GM21367 (cell line): ENCODE measurements at regions not wholly inside any gene's neighbourhood (a gene's known extent, or its start where the extent isn't known, plus 50 kb on each side); places are given as distances from the start of the nearest gene placed in this dataset.
"Not testable (repeated sequence)": the region's sequence is repeated elsewhere in the genome, so short reads cannot be mapped to it uniquely, and the experiment has no call there.

Source experiments
- ATAC-seq: cut with Tn5 transposase; IDR thresholded peaks from one replicate; pipeline ENCODE4 v1.9.1; 2021; ENCODE audit not compliant: unreplicated experiment

DNA sequence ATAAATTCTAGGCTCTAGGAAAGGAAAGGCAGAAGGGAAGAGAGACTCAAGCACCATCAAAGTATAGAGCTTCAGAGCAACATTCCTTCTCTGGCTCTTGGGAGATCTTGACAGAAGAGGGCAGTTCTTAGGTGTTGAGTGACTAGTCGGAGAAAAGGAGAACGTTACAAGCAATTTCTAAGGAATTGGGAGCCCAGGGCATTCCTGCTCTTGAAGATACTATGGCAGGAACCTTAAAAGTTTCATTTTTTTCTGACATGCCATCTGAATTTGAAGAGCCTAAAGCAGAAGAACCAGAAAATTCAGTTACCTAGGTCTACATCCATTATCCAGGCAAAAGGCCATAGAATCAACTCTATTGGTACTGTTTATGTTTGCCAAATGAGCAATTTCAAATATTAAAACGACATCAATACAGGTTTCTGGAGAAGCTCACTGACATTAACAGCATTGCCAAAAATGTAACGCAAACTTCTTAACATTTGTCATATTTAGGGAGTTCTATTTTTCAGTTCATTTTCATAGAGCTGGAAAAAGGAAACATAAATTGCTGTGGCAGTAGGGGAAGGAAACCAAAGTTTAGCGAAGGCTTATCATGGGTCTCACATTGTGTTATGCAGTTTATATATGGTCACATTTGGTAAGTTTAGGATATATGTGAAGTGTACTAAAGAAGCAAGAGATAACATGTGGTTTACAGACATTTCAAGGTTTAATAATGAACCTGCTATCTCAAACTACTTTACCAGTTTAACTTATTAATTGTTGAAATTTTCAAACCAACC lies 210.1 kb upstream of the NRIP1 start:
- no peak for ATAC-seq

DNA sequence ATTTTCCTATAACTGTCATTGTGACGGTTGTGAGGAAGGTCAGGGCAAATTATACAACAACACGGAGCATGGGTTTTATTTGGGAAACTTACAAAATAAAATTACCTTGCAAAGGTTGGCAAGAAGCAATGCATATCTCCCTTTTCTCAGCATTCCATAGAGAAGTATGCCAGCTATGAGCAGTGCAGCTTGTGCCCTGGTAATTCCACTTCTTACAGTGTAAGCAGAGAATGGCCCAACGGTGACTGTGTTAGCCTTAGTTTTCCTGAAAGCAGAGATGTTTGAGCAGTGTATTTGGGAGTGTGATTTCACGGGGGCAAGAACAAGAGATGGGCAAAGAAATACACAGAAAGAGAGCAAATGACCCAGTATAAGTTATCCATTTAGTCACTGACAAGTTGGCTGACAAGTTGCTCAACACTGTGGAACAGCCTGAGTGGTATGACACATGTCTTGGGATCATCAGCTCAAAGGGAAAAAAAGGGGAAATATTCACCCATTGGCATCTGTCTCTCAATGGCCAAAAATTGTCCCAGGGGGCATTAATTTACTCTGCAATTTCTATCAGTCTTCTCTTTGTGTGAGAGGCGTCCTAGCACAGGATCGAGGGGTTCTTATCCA lies 210.9 kb upstream of the NRIP1 start:
- ATAC-seq: no peak

DNA sequence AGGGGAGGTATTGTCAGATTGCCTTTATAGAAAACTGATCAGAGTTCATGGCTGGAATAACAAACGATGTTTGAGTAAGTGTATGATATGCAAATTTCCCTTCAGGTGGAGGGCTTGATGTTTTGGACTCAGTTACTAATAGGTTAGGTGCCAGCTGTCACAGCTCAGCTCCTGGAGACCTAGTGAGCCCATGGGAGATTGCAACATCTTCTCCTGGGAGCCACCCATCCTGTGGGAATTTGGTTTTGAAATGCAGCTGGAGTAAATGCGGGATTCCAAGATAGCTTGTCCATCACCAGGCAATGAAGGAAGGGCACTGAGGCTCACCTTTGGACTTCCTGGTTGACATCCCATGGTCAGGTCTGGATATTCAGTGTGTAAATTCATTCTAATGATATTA lies 211.4 kb upstream of the NRIP1 start:
- ATAC-seq: no peak

DNA sequence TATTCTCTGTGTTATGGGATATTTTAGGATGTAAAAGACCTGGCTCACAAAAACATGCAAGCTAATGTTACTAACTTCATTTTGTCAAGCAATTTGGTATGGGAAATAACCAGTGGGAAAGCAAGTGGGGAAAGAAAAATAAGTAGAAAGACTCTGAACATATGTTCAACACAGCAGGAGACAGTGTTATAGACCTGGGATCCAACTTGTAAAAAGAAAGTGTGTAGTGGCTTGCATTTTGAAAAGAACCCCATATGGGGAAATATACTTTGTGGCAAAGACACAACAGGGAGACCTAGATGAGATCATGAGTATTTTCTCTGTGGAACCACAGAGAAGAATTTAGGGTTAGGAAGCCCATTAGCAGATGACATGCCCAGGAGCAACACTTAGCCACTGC lies 212.7 kb upstream of the NRIP1 start:
- no peak for ATAC-seq

DNA sequence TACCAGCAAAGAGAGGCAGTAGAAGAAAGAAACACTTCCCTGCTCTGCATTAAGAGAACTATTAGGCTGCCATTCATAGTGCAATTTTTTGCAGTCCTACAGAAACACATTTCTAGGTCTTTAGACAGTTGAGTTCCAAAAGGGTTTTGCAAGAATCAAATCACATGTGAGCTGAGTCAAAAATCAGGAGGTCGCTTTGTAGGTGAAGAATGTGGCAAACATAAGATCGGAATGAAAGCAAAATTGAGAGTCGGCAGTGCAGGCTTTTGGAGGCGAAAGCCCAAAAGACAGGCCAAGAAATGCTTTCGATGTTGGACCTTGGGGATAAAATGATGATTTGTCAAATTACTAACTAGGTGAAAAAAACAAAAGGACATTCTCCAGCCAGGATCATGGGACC lies 213.5 kb upstream of the NRIP1 start:
- no peak for ATAC-seq

DNA sequence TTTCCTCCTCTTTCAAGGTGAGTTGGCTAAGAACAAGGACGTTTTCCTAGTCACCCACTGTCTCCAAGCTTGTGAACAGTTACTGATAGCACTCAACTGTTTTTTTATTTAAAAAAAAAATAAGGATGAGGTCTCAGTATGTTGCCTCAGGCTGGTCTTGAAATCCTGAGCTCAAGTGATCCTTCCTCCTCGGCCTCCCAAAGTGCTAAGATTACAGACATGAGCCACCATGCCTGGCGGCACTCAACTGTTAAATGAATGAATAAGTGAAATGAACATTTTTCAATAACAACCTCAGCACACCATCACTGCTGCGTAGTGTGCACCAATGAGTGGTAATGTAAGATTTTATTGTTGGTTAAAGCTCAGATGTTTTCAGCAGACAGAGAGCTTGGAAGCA lies 214.1 kb upstream of the NRIP1 start:
- no peak for ATAC-seq

DNA sequence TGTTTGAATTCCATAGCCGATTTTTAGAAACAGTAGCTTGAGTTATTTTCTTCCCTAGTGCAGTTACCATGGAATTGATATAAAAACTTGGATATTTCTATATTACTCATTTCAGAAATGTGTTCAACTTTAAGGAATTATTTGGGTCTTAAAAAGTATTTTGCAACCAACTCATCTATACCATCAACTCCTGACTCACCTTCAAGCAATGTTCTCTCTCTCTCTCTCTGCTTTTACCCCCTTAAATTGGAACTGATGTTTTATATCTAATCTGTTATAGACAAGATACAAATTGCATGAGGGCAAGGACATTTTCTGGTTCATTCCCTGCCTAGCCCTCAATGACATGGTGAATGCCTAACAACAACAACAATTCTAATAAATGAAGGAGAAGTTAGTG lies 214.7 kb upstream of the NRIP1 start:
- ATAC-seq: no peak

DNA sequence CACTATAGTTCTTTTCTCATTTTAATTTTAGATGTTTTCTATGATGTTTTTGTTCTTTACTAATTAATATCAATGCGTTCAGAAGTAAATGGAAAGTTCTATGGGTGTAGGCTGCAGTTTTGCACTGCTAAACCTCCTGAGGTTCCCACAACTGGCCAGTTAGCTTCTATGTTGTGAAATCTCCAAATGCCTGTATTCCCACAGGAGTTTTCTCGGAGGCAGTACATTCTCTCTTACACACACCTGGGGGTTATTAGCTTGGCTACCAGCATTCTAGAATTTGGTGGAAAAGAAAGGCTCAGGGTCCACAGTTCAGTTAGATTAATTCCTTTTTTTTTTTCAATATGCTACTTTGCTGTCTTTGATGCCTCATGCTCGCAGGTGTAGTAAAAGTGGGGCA lies 216.9 kb upstream of the NRIP1 start:
- ATAC-seq: no peak

DNA sequence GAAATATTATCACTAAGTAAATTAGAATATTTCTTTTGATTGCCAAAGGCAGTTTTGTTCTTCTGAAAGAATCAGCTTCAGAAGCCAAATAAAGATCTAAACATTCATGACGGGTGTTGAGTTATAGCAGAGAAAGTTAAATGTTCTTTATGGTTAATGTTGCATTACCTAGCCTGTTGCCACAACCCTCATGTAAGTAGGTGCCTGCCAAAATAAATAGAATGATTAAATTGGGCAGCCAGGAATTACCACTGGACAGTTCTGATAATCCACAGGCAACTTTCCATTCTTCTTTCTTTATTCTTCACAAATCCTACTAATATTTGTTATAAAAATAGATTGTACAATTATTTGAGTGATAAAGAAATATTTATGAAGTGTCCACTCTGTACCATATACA lies 217.9 kb upstream of the NRIP1 start:
- no peak for ATAC-seq

DNA sequence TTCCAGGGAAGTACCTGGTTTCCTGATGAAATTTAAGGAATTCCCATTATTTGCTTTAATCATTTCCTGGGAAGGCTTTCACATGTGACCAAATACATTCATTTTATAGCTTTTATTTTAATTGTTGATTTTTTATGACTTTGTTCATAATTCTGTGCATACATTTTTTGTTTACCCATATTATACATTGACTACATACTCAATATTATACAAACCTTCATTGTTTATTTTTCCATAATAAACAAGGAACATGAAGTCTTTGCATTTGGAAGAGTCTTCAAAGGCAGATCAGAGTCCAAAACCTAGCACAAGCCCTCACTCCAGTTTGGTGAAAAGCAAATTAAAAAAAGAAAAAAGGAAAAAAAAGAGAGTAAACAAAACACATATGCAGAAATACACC lies 218.3 kb upstream of the NRIP1 start:
- ATAC-seq: no peak

DNA sequence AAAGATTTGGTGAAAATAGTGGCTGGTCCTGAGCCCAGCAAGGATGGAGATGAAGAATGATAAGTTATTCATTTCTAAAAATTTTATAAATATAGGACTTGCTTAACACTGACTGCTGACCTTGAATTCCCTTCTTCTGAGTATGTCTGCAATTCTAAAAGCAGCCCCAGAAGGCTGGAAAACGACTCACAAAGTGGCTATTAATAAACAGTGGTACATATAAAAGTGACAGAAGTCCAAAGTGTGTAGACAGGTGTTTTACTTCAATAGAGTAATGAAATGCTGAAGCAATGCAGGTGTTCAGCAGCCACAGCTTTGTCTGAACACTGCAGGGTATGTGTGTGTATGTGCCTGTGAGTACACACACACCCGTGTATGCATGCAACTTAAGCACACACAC lies 219.0 kb upstream of the NRIP1 start:
- ATAC-seq: no peak

DNA sequence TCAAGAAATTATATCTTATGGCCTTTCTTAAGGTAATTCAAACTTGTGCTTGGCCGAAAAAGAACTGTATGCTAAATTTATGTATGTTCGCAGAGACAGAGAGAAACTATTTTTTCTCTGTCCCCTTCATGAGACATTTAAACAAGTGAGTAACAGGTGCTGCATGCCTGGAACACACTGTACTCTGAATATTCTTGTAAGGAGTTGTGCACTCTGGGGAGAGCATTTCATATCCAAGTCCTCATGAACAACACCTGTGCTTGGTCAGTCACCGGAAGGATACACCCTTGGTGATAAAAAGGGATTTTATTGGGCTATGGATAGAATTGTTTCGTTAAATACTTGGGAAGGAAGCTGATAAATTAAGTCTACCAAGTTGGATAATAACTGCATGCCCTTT lies 220.8 kb upstream of the NRIP1 start:
- no peak for ATAC-seq

DNA sequence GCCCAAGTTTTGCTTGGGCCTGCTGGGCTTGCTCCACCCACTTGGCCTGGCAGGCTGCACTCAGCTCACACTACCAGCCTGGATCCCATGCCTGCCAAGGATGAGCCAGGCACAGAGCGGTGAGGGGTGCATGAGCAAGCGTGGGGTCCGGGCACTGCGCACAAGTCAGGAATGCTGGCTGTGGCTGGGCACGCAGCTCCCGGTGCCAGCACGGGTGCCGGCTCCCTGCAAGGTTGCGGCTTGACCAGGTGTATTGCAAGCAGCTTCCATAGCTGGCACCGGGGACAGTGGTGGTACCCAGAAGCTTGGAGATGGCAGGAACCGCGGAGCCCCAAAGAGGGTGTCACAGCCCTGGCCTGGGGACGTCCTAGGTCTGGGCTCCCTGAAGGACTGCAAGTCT lies 224.4 kb upstream of the NRIP1 start:
- ATAC-seq: no peak

DNA sequence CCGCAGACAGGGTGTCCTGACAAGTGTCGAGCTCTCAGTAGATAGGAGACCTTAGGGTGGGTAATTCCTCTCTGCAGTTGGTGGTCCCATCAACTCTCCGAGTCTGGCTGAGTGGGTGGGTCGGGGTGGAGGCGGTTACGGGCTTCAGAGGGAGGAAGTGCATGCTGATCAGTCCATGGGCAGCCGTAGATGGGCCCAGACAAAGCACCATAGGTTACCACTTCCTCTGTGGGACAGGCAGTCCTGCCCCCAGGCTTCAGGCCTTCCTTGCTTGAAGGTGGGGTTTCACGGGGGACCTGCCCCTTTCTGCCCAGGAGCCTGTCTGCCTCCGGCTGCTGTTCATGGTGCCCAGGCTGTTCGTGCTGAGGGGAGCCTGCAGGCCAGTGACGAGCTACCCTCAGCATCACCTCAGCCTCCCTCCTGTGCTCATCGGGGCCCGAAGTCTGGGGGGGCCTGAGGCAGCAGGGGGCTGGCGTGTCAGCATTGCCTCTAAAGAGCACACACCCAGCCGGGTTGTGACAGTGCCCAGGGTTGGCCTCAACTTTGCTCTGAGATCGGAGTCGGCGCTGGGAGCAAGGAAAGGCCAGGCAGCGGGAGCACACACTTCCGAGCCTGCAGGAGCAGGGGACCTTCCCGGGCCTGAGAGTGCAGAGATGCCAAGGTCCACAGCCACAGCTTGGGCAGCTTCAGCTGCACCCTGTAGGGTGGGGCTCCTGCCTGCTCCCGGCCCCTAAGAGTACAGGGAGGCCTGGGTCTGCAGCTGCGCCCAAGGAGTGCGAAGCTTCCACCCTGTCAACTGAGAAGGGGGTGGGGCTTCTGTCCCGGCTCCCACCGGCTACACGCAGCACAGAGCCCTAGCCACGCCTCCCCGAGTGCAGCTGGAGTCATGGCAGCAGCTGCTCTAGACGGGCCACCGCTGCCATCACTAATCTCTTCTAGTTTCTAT lies 225.4 kb upstream of the NRIP1 start:
- no peak for ATAC-seq

DNA sequence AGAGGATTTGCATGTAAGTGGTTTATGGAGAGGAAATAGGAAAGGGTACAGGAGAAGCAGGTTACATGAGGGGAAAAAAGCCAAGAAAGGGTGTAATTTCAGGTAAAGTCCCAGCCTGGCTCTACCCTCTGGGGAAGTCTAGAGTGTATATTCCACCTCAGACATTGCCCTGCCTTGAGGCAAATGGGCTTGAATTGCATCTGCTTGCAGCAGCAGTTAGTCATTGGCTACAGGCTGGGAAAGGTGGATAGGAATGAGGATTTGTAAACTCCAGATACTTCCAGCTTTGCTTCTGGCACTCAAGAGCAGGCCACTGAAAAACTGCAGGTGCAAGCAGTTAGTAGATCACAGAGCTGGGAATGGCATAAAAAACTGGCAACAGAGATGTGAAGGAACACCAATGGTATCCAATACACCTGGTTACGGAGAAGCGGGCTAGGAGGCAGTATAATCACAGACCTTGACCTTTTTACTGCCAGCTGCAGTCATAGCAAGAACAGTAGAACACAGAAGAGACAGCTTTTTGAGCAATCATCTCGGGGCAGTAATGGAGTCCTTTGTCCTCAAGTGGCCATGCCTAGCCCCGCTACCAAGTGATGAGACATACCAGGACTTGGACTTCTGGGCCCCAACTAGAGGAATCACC lies 226.9 kb upstream of the NRIP1 start:
- ATAC-seq: no peak

DNA sequence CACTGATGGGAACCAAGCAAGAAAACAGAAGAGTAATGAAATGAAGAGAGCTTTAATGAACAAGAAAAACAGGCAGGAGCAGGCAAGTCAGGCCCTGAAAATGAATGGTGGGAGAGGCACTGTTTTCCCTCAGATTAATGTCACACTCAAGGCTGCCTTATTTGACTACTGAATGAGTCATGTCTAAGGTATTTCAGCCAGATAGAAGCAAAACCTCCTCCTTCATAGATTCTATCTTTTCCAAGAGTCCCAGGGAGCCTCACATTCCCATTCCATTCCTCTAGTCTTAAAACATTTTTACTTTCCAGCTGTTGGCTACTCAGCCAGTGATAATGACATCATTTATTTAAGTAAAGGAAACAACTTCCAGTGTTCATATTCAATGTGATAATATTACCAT lies 228.4 kb upstream of the NRIP1 start:
- ATAC-seq: no peak

DNA sequence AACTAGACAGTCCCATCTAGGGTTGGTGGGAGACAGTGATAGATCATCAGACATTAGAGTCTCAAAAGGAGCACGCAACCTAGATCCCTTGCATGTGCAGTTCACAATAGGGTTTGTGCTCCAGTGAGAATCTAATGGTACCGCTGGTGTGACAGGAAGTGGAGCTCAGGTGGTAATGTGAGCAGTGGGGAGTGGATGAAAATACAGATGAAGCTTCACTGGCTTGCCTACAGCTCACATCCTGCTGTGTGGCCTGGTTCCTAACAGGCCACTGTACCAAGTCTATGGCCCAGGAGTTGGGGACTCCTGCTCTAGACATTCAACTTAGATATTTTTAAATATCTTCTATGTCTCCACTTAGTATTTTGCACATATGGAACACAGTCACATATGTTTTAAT lies 231.1 kb upstream of the NRIP1 start:
- no peak for ATAC-seq

DNA sequence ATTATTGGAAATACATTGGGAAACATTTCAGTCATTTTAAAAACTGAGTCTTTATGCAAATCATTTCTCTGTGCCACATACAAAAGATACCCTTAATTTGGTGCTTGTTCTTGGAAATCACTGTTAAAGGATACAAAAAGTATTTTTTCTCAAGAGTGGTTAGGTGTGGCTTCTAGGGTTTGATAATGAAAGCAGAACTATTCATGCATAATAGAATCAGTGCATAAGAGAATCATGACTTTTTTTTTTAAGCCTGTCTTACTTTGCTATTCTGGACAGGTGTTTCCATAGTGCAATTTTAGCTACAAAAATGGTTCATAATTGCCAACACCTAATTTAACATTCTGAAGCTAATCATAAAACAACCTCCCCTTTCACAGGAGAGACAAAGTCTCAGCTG lies 233.0 kb upstream of the NRIP1 start:
- ATAC-seq: no peak

DNA sequence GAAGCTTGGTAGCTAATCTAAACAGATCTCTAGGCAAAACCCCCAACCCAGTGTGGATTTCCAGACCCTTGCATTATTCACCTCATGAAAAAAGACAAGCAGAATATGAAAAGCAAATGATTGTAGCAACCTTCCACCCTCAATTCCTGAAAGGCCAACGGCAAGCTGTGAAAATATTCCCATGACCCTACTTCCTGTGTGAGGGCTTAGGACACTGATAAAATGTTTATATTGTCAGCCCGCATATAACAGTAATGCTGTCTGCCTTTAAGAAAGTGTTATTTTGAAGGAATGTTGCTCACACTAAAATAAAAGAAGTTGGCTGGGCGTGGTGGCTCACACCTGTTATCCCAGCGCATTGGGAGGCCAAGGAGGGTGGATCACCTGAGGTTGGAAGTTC lies 233.5 kb upstream of the NRIP1 start:
- no peak for ATAC-seq

DNA sequence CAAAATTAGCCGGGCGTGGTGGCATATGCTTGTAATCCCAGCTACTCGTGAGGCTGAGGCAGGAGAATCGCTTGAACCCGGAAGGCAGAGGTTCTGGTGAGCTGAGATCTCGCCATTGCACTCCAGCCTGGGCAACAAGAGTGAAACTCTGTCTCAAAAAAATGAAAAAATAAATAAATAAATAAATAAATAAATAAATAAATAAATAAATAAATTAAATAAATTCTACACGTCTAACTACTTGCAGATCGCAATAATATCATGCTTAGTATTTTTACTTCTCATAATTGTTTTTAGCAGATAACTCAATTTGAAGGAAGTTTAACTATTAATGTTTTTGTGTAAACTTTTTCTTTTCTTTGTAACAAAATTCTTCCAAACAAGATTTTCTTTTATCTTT lies 234.0 kb upstream of the NRIP1 start:
- not testable (repeated sequence) for ATAC-seq

DNA sequence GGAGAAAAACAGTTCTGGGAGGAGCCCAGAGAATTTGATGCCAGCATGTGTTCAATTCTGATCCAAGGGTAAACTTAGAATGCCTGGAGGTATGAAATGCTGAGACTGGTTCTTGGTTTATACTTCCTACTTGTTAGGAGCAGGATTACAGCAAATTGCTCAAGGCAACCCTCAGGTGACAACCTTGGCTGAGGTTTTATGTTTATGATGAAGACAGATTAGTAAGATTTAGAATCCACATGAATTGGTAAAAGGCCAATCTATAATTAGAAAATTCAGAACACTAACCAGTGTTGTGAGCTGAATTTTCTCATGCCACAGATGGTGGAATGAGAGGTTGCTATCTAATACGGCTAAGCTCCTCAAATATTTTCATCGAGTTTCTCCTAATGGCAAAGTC lies 235.3 kb upstream of the NRIP1 start:
- no peak for ATAC-seq
